Right lobe of liver (tissue), 4 donors: ENCODE measurements at regions not wholly inside any gene's neighbourhood (a gene's known extent, or its start where the extent isn't known, plus 50 kb on each side); places are given as distances from the start of the nearest gene placed in this dataset.

Experiments used
- POLR2A ChIP-seq: fragments of 450-650 bp; IDR thresholded peaks from one replicate; pipeline ENCODE4 v1.6.1; 2017; ENCODE audit warnings: antibody characterized with exemption, mild to moderate bottlenecking
- TF ChIP-seq, protein P1 (sequence below), 4 donors: fragments of 200-600 bp in 3 of 4; fragments of 450-650 bp in 1 of 4; IDR thresholded peaks; one replicate each; pipeline versions ENCODE4 v1.5.1 to v1.8.0; 2016 to 2022; ENCODE audit warnings: antibody characterized with exemption in 4 of 4, mild to moderate bottlenecking in 2 of 4
- donor health status: DM: no; HTN: no; CAD: no.
- donor health status: DM: no; HTN: no; CAD: no.
- donor health status: DM: no; HTN: yes; CAD: no.

DNA sequence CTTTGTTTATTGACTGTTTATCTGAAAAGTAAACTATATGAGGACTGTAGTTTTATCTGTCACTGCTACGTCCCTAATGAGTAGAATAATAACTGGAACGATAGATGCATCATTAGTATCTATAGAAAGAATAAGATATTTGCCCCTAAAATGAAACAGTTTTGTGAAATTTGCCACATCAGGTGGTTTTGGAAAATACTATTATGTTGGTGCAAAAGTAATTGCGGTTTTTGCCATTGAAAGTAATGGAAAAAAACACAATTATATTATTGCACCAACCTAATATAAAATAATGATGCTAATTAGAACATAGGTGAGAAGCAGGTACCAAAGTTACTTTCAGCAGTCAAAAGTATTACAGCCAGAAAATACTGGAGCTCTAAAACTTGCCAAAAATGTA lies 158.3 kb downstream of the PABPC4L start:
- TF ChIP-seq, protein P1, sequence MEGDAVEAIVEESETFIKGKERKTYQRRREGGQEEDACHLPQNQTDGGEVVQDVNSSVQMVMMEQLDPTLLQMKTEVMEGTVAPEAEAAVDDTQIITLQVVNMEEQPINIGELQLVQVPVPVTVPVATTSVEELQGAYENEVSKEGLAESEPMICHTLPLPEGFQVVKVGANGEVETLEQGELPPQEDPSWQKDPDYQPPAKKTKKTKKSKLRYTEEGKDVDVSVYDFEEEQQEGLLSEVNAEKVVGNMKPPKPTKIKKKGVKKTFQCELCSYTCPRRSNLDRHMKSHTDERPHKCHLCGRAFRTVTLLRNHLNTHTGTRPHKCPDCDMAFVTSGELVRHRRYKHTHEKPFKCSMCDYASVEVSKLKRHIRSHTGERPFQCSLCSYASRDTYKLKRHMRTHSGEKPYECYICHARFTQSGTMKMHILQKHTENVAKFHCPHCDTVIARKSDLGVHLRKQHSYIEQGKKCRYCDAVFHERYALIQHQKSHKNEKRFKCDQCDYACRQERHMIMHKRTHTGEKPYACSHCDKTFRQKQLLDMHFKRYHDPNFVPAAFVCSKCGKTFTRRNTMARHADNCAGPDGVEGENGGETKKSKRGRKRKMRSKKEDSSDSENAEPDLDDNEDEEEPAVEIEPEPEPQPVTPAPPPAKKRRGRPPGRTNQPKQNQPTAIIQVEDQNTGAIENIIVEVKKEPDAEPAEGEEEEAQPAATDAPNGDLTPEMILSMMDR (IDR thresholded peaks at IDR 0.05), result no peak
- no peak for TF ChIP-seq POLR2A
